Stimulated activated CD8-positive, alpha-beta memory T cell treated with anti-CD3 and anti-CD28 coated beads, Interleukin-4, amount 100 ng/mL, for 48 hours (primary cell): ENCODE measurements at regions not wholly inside any gene's neighbourhood (a gene's known extent, or its start where the extent isn't known, plus 50 kb on each side); places are given as distances from the start of the nearest gene placed in this dataset.
"Not testable (repeated sequence)": the region's sequence is repeated elsewhere in the genome, so short reads cannot be mapped to it uniquely, and the experiment has no call there.

Experiments used
- DNase-seq: peaks from one replicate; pipeline ENCODE4 v3.0.0-alpha.2; 2020

DNA sequence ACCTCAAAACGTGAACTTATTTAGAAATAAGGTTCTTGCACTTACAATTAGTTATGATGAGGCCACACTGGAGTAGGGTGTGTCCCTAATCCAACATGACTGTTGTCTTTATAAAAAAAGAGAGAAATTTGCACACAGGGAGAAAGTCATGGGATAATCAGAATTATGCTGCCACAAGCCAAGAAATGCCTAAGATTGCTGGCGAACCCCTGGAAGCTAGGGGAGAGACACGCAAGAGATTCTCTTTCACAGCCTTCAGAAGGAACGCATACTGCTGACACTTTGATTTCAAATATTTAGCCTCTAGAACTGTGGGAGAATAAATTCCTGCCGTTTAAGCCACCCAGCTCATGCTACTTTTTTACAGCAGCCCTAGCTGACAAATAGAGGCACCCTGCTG is 138.3 kb downstream of the CCDC71L start:
- no peak for DNase-seq

DNA sequence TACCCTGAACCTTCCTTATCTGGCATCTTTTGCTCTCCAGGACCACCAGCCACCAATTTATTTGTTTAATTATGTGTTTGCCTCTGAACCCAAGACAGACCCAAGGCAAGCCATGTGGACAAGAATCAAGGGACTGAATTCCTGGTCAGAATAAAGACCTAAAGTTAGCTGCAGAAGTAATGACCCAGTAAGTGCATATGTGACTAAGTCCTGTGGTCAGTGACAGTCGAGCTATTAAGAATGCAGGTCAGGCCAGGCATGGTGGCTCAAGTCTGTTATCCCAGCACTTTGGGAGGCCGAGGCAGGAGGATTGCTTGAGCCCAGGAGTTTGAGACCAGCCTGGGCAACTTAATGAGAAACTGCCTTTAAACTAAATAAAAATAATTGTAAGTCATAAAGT is 139.4 kb downstream of the CCDC71L start:
- no peak for DNase-seq

DNA sequence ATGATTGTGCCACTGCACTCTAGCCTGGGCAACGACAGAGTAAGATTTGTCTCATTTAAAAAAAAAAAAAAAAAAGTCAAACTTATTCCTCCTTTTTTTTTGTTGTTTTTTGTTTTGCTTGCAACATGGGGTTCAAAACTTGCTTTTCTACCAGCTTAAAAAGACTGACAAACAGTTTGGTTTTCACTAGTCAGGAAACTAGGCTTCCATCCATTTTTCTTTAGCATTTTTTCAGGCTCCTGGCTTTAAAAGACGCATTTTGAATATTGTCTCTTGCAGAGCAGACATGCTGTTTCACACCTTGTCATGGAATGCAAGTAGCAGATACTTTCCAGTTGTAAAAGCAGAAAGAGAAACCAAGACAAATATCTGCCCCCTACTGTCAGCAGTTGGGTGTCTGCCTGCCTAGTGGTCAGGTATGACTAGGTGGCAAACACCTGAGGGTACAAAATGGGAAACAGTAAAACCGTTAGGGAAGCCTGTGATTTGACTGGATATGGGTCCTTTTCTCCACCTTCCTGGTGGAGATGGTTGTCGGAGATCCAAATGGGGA is 139.9 kb downstream of the CCDC71L start:
- no peak for DNase-seq

DNA sequence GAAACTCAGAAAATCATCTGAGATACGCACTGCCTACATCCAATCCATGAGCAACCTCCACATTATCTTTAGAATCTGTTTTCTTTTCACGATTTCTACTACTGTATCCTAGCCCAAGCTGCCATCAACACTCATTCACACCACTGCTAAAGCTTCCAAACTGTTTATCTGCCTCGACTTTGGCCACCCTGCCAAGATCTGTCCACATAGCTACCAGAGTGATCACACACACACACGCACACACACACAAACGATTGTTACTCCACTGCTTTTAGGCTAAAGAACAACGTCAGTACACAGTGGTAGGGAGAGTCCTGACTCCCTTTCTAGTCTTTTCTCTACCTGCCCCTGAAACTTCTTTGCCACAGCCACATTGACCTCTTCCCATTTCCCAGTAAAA is 142.0 kb downstream of the CCDC71L start:
- DNase-seq: no peak

DNA sequence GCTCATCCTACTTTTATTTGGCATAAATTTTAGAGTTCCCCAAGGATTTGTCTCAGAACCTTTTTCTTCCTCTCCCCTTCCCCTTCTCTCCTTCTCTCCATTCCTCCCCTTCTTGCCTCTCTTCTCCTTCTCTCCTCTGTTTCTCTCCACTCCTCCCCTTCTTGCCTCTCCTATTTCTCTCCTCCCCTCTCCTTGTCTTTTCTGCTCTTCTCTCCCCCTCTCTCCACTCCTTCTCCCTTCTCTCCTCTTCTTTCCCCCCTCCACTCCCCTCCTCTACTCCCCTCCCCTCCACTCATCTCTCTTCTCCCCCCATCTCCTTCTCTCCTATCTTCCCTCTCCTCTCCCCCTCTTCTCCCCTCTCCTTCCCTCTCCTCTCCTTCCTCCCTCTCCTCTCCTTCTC is 142.7 kb downstream of the CCDC71L start:
- no peak for DNase-seq

DNA sequence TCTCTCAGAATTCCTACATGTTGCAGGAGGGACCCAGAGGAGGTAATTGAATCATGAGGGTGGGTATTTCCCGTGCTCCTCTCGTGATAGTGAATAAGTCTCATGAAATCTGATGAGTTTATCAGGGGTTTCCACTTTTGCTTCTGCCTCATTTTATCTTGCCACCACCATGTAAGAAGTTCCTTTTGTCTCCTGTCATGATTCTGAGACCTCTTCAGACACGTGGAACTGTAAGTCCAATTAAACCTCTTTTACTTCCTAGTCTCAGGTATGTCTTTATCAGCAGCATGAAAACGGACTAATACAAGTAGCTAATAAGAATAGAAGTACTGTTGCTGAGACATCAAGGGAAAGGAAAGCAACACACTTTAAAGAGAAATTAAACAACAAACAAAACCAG is 143.4 kb downstream of the CCDC71L start:
- no peak for DNase-seq

DNA sequence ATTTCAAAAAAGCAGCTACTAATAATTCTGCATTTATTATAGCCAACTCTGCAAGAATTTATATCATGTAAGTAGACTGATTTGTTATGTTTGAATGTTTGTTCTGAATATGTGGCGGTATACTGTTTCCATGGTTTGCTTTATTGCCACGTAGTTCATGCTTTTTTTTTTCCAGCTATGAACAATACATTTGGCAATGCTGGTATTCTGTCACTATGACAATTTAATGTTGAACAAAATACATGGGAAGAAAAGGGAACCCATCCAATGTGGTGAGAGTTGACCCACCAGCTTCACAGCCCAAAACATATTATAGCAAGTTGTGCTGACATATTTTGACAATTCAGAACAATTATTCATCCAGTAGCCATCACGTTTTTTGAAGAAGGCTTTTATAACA is 145.6 kb downstream of the CCDC71L start:
- DNase-seq: no peak

DNA sequence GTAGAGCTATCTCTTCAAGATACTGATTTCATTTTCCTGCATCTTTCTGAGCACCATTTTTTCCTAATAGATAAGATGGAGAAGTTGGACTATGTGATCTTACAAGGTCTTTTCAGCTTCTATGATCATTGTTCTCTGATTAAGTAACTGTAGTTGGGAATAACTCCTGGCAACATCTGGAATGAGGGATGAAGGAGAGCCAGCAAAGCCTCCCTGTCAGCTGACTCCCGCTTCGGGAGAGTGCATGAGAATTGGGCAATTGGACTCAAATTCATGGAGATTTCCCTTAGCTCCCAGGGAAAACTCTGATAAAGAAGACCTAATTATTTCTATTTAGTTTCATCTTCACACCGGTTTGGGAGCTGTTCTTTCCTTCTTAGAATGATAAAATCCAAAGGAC is 146.1 kb downstream of the CCDC71L start:
- no peak for DNase-seq

DNA sequence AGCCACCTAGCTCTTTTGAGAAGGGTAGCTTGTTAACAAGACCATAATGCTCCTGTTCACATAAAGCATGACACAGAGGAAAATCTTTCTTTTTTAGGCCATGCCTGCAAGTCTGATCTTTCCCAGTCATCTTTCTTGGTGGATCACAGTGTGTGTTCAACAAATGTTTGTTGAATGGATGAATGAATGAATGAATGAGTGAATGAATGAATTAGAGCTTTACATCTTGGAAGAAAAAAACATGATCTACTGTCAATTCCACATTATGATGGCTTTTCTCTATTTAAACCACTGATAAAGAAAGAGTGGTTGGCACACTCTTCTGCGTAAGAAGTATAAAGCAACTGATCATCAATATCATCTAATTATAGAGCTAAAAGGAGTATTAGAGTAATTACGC is 148.7 kb downstream of the CCDC71L start:
- DNase-seq: no peak

DNA sequence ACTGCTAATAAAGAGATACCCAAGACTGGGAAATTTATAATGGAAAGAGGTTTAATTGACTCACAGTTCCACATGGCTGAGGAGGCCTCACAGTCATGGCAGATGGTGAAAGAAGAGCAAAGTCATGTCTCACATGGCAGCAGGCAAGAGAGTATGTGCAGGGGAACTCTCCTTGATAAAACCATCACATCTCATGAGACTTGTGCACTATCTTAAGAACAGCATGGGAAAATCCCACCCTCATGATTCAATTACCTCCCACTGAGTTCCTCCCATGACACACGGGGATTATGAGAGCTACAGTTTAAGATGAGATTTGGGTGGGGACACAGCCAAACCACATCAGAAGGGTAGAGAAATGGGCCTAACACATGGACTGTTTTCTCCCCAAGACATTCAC is 156.3 kb downstream of the CCDC71L start:
- no peak for DNase-seq

DNA sequence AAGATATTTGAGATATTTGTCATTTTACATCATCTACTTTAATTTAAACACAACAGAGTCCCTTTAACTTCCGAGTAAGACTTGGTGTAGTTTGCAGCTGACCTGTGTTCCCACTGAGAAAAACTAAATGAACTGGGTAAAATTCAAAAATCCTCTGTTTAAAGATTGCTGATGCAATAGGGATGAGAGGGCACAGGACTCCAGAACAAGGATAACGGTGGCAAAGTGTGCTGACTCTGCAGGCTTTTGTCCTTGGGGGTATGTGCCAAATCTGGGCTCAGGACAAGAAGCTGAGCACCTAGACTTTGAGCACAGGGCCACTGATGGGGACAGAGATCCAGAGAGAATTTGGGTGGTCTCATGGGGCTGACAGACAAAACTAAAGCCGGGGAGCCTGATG is 156.8 kb downstream of the CCDC71L start:
- no peak for DNase-seq

DNA sequence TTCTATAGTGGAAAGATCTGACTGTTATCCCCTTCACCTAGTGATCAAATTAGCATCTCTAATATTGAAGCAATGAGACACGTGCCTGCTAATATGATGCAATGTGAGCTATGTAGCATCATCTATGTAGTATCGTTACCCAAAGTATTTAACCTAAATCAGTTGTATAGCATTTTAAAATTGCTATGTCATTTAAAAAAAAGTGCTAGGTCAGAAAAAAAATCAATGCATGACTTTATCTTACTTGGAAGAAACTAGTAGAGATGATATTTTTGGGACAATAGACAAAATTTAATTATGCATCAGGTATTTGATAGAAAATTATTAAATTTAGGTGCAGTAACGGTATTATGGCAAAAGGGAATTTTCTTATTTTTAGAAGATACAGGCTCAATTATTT is 157.3 kb downstream of the CCDC71L start:
- no peak for DNase-seq

DNA sequence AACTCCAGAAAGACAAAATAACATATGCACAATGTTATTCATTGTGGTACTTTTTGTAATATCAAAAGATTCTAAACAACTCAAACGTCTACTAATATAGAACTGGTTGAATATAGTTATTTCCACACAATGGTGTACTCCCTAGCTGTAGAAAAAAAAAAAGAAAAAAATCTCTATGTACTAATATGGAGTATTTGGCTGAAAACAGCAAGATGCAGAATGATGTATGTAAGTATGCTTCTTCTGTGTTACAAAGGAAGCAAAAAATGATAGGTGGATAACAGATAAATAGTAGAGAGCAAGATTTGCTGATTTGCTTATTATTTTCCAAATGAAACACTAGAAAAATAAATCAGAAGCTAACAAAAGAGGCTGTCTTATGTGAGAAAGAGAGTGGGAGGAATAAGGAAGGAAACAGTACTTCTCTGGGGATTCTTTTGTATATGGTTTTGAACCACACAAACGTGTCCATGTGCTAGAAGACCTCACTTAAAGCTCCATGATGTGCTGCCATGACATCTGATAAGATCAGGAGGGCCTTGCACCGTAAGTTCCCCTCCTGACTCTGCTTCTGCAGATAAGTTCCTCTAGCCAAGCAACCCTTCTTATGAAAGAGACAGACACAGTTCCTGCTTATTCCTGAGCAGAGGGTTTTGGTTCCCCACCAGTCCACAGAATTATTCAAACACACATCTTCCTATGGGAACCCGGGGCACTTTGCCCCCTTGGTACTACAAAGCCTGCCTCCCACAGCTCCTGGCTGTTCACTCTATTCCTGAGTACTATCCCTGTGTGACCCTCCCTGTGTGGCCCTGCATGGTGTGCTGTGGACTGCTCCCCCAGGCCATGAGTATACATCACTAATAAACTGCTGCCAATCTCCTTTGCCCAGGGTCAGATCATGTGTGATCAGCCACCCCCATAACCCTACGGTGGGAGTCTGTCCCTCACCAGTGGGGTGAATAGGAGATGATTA is 159.1 kb downstream of the CCDC71L start:
- no peak for DNase-seq

DNA sequence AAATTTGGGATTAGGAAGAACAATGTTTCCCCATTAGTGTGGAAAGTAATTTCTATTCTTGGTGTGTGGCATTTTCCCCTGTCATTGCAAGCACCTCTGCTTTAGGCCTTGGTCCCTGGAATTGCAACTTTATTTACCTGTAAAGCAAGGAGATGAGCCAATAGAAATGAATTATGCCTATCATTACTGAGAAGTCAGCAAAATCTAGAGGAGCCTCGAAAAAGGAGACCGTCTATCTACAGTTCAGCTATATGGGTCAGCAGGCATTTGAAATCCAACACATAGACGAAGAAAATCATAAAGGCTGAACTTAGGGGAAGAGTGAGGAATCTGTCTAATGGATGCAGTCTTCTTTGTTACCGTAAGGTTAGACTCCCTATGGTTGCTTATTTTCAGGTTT is 161.1 kb downstream of the CCDC71L start:
- no peak for DNase-seq

DNA sequence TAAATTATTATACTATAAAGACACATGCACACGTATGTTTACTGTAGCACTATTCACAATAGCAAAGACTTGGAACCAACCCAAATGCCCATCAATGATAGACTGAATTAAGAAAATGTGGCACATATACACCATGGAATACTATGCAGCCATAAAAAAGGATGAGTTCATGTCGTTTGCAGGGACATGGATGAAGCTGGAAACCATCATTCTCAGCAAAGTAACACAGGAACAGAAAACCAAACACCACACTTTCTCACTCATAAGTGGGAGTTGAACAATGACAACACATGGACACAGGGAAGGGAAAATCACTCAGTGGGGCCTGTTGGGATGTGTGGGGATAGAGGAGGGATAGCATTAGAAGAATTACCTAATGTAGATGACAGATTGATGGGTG is 163.0 kb downstream of the CCDC71L start:
- not testable (repeated sequence) for DNase-seq

DNA sequence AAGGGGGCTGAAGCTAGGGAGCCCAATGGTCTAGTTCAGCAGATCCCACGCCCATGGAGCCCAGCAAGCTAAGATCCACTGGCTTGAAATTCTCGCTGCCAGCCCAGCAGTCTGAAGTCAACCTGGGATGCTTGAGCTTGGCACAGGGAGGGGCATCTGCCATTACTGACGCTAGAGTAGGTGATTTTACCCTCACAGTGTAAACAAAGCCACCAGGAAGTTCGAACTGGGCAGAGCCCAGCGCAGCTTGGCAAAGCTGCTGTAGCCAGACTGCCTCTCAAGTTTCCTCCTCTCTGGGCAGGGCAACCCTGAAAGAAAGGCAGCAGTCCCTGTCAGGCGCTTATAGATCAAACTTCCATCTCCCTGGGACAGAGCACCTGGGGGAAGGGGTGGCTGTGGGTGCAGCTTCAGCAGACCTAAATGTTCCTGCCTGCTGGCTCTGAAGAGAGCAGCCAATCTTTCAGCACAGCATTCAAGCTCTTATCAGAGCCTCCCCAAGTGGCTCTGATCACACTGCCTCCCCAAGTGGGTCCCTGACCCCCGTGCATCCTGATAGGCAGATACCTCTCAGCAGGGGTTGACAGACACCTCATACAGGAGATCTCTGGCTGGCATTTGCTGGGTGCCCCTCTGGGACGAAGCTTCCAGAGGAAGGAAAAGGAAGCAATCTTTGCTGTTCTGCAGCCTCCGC is 167.8 kb downstream of the CCDC71L start:
- DNase-seq: no peak

DNA sequence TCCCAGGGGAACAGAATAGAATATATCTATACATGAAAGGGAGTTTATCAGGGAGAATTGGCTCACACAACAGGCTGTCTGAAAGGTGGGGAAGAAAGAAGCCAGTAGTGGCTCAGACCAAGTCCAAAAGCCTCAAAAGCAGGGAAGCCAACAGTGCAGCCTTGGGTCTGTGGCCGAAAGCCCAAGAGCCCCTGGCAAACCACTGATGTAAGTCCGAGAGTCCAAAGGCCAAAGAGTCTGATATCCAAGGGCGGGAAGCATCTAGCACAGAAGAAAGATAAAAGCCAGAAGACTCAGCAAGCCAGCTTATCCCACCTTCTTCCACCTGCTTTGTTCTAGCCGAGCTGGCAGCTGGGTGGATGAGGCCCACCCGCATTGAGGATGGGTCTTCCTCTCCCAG is 172.5 kb downstream of the CCDC71L start:
- no peak for DNase-seq

DNA sequence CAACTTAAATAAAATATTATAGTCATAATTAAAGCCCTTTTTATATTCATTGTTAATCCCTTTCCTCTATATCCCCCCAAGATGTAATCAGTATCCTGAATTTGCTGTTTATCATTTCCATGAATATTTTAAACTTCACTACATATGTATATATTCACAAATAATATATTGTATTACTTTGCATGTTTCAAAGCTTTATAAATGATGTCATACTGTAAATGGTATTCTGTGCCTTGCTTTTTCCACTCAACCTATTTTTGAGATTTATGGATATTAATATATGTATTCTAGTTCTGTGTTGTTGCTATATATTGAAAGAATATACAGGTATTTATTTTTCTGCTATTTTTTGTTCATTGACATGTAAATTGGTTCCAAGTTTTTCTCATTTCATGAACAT is 173.1 kb downstream of the CCDC71L start:
- DNase-seq: no peak

DNA sequence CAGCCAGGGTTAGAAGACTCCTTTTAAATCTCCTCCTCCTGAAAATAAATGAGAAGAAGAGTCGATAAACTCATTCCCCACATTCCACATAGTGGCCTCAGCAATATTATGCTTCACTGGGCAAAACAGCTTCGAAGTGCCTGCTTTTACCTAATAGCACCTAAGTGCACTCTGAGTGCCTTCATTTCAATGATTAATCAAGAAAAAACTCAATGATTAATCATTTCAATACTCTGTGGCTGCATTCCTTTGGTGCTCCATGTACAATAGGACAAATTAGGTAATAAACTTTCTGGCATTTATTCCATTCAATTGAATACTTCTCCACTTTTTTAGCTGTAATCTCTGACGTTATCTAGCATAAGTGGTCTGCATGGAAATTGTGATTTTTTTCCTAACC is 174.6 kb downstream of the CCDC71L start:
- DNase-seq: no peak

DNA sequence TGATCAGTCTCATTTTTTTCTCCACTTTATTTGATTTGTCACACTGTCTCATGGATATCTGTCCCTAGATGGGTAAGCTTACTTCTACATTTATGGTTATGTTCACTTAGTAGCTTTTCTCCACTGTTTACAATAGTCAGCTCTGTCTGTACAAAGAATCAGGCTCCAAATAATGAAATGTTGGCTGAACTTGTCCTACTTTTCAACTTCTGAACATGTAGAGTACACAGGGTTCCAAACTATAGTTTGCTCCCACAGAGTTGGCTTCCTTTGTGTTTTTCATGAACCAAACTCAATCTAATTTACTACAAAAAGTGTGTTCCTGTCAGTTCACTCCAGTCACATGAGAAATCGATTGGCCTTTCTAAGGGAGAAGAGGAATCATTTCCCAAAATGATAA is 175.0 kb downstream of the CCDC71L start:
- no peak for DNase-seq

DNA sequence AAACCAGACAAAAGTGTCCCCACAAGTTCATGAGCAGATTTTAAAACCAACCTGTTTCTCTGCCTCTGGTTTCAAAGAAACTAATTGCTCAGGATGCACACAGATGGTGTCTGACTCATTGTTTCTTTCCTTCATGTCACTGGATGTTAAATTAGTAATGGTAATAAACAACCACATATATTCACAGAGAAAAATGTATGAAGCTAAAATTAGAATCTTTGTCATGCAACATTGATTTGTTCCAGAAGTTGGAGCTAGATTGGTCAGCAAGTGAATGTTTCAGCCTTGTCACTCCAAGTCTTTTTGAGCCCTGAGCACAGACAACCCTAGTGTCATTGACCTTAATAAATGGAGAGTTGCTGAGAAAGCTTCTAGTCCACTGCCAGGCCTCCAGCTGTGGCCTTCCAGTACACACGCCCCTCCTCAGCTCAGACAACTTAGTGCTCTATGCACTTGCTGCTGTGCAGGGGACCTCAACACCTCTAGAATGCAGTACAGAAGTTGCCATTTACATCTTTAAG is 175.9 kb downstream of the CCDC71L start:
- no peak for DNase-seq

DNA sequence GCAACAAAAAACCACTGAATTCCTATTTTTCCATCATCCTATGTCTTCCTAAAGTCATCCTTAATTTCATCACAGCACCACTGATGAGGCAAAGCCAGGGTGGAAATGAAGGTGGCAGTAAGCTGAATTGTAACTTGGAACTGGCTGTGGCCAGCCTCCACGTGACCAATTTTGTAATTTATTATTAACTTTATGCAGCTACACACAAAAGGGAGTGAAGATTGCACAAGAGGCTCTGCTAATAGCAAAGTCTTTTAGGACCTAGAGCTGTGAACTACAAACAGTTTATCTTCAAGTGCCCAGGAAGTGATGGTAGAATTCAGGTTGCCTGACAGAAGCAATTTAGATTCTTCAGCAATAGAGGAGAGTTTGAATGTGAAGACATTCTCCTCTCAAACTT is 176.4 kb downstream of the CCDC71L start:
- no peak for DNase-seq

DNA sequence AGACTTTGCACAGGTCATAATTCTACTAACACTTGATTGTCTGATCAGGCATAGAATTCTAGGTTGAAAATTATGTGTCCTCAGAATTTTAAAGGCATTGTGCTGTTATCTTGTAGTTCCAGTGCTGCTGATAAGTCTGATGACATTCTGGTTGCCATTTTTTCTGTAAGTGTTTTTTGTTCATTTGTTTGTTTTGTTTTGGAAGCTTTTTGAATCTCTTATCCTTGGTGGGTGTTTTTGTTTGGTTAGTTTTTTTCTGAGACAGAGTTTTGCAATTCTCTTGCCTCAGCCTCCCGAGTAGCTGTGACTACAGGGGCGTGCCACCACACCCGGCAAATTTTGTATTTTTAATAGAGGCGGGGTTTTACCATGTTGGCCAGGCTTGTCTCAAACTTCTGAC is 178.9 kb downstream of the CCDC71L start:
- DNase-seq: no peak

DNA sequence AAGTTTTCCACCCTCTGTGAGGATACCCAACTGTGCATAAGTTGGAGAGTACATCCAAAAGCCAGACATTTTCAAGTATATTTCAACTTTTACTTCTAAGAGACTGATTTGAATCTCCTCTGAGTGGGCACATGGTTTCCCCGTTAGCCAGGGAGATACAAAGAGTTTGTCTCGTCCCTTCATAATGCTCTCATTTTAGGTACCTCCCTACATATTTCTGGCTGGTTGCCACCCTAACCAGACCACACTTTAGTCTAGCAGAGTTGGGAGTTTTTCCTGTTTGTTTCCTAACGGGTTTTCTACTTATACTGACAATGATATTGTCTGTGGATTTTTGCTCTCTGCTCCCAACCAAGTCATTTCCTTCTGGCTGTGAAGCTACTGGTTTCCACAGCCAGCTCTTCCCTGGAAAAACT is 180.3 kb downstream of the CCDC71L start:
- DNase-seq: no peak
